ENCODE measurements at regions not wholly inside any gene's neighbourhood (a gene's known extent, or its start where the extent isn't known, plus 50 kb on each side); places are given as distances from the start of the nearest gene placed in this dataset.
"Not testable (repeated sequence)": the region's sequence is repeated elsewhere in the genome, so short reads cannot be mapped to it uniquely, and the experiment has no call there.

GRCh38 chr13:96934889-96935489, 59.3 kb downstream of the OXGR1 start:
- Histone ChIP-seq H2AFZ (ENCODE audit: low read length) (no peak overlapping the region), H3K27ac (ENCODE audit: low read length) (no peak overlapping the region), H3K79me2 (ENCODE audit: low read length) (no peaks in the 10 kb centered on the region), H4K20me1 (ENCODE audit: low read length) (no peaks in the 10 kb centered on the region), H3K9me3 (ENCODE audit: low read length) (no peaks in the 10 kb centered on the region), H3F3A (ENCODE audit: low read length, unreplicated experiment) (no peaks in the 10 kb centered on the region), H3K4me1 (ENCODE audit: insufficient read depth, low read length) (no peaks in the 10 kb centered on the region), H3K9ac (ENCODE audit: low read length) (no peak overlapping the region), H3K9me2 (replicated peaks; ENCODE audit: low read length) (no peaks in the 10 kb centered on the region), H3K27me3 (ENCODE audit: low read length) (peaks cover 64% of the 10 kb centered on the region), H3K4me2 (ENCODE audit: low read length) (no peak overlapping the region), H3K4me3 (ENCODE audit: low read length) (no peak overlapping the region), H3K36me3 (ENCODE audit: low read depth, low read length) (no peaks in the 10 kb centered on the region)
- BruUV-seq (replicated peaks) = no TSS peak
- CTCF ChIA-PET = no interaction called here
- no peak for DNase-seq
- ATAC-seq = no peak
- intact Hi-C loops (cut with micrococcal nuclease) = no loop called here
- TF ChIP-seq EZH2 (IDR thresholded peaks at IDR 0.05; ENCODE audit: low read length, unreplicated experiment) (no peak), EZH2phosphoT487 (IDR thresholded peaks at IDR 0.05; ENCODE audit: borderline replicate concordance, low read length) (no peak), CTCF (conservative IDR thresholded peaks at IDR 0.05; ENCODE audit: low read depth, low read length) (no peak)
- POLR2A ChIA-PET (ENCODE audit: unreplicated experiment) = no interaction called here

DNA sequence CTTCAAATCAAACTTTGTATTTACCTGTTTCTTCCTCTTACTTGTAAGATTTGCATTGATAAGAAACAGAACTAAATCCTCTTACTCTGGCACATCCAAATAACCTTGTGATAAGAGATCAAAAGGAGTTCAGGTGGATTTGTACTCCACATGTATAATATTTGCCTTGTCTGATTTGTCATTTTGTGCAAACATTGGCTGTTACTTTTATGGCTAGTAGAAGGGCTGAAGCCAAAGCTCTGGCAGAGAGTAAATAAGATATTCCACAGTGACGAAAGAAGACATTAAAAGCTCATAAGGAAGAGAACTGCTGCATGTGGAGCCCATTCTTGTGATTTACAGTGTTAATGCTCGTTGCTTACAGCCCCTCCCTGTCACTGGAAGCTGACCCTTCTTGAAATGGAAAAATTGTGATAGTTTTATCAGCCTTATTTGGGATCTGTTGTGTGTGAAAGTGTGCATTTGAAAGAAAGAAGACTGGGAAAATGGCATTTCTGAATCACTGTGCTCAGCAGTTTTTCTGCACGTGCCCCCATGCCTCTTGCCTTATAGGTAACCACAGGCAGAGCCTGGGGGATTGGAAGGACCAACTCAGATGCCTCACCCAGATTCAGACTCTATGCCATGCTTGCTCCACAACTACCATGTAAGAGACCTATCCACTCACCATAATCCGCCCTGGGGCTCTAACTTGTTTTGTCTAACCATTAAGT, 68.2 kb downstream of the OXGR1 start:
- Histone ChIP-seq H3K4me1 (ENCODE audit: insufficient read depth, low read length) (no peaks in the 10 kb centered on the region), H3K4me3 (ENCODE audit: low read length) (no peak overlapping the region), H2AFZ (ENCODE audit: low read length) (no peak overlapping the region), H4K20me1 (ENCODE audit: low read length) (no peaks in the 10 kb centered on the region), H3K9ac (ENCODE audit: low read length) (no peak overlapping the region), H3K4me2 (ENCODE audit: low read length) (no peak overlapping the region), H3K9me2 (replicated peaks; ENCODE audit: low read length) (no peaks in the 10 kb centered on the region), H3K36me3 (ENCODE audit: low read depth, low read length) (no peaks in the 10 kb centered on the region), H3K9me3 (ENCODE audit: low read length) (no peaks in the 10 kb centered on the region), H3K27ac (ENCODE audit: low read length) (no peak overlapping the region), H3K27me3 (ENCODE audit: low read length) (0 out of 2 replicates have a peak, but pooled peaks cover 6% of the 10 kb centered on the region), H3K79me2 (ENCODE audit: low read length) (no peaks in the 10 kb centered on the region), H3F3A (ENCODE audit: low read length, unreplicated experiment) (no peaks in the 10 kb centered on the region)
- ATAC-seq (peak; percentile 58), DNase-seq (peak; percentile 37)
- no peak for TF ChIP-seq EZH2 (IDR thresholded peaks at IDR 0.05; ENCODE audit: low read length, unreplicated experiment)
- TF ChIP-seq CTCF (conservative IDR thresholded peaks at IDR 0.05; ENCODE audit: low read depth, low read length) = no peak
- TF ChIP-seq EZH2phosphoT487 (IDR thresholded peaks at IDR 0.05; ENCODE audit: borderline replicate concordance, low read length) = no peak
- intact Hi-C loops (cut with micrococcal nuclease) = no loop called here
- POLR2A ChIA-PET (ENCODE audit: unreplicated experiment) = no interaction called here
- no TSS peak for BruUV-seq (replicated peaks)
- CTCF ChIA-PET = no interaction called here

GRCh38 chr13:96925477-96925876, 68.8 kb downstream of the OXGR1 start:
- BruUV-seq (replicated peaks) = no TSS peak
- Histone ChIP-seq H3K9ac (ENCODE audit: low read length) (no peak overlapping the region), H3K4me3 (ENCODE audit: low read length) (no peak overlapping the region), H3K9me2 (replicated peaks; ENCODE audit: low read length) (no peaks in the 10 kb centered on the region), H2AFZ (ENCODE audit: low read length) (no peak overlapping the region), H3K4me2 (ENCODE audit: low read length) (no peak overlapping the region), H3K79me2 (ENCODE audit: low read length) (no peaks in the 10 kb centered on the region), H3K4me1 (ENCODE audit: insufficient read depth, low read length) (no peaks in the 10 kb centered on the region), H3K27ac (ENCODE audit: low read length) (no peak overlapping the region), H3K36me3 (ENCODE audit: low read depth, low read length) (no peaks in the 10 kb centered on the region), H3K27me3 (ENCODE audit: low read length) (0 out of 2 replicates have a peak, but pooled peaks cover 6% of the 10 kb centered on the region), H3F3A (ENCODE audit: low read length, unreplicated experiment) (no peaks in the 10 kb centered on the region), H3K9me3 (ENCODE audit: low read length) (no peaks in the 10 kb centered on the region), H4K20me1 (ENCODE audit: low read length) (no peaks in the 10 kb centered on the region)
- no peak for ATAC-seq
- intact Hi-C loops (cut with micrococcal nuclease) = no loop called here
- DNase-seq = no peak
- CTCF ChIA-PET = no interaction called here
- POLR2A ChIA-PET (ENCODE audit: unreplicated experiment) = interaction anchor here (0.7 kb wide), 1 partner anchor 13 kb away, joined by 3 read pairs; no protein-coding TSS in a partner anchor
- no peak for TF ChIP-seq EZH2phosphoT487 (IDR thresholded peaks at IDR 0.05; ENCODE audit: borderline replicate concordance, low read length)
- no peak for TF ChIP-seq CTCF (conservative IDR thresholded peaks at IDR 0.05; ENCODE audit: low read depth, low read length)
- no peak for TF ChIP-seq EZH2 (IDR thresholded peaks at IDR 0.05; ENCODE audit: low read length, unreplicated experiment)

DNA sequence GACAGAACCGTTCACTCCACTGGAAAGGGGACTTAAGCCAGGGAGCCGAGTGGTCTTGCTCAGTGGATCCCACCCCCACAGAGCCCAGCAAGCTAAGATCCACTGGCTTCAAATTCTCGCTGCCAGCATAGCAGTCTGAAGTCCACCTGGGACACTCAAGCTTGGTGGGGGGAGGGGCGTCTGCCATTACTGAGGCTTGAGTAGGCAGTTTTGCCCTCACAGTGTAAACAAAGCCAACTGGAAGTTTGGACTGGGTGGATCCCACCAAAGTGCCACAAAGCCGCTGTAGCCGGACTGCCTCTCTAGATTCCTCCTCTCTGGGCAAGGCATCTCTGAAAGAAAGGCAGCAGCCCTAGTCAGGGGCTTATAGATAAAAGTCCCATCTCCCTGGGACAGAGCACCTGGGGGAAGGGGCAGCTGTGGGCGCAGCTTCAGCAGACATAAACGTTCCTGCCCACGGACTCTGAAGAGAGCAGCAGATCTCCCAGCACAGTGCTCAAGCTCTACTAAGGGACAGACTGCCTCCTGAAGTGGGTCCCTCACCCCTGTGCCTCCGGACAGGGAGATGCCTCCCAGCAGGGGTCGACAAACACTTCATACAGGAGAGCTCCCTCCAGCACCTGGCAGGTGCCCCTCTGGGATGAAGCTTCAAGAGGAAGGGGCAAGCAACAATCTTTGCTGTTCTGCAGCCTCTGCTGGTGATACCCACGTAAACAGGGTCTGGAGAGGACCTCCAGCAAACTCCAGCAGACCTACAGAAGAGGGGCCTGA, 75.2 kb downstream of the OXGR1 start:
- H3K27me3 ChIP-seq (ENCODE audit: low read length); BruUV-seq (replicated peaks); H3F3A ChIP-seq (ENCODE audit: low read length, unreplicated experiment); ATAC-seq; H3K4me2 ChIP-seq (ENCODE audit: low read length); H3K9ac ChIP-seq (ENCODE audit: low read length); H3K4me3 ChIP-seq (ENCODE audit: low read length); H3K36me3 ChIP-seq (ENCODE audit: low read depth, low read length); intact Hi-C loops (cut with micrococcal nuclease); H4K20me1 ChIP-seq (ENCODE audit: low read length); DNase-seq; H3K27ac ChIP-seq (ENCODE audit: low read length); H3K9me2 ChIP-seq (replicated peaks; ENCODE audit: low read length); H3K4me1 ChIP-seq (ENCODE audit: insufficient read depth, low read length); CTCF ChIA-PET; H3K9me3 ChIP-seq (ENCODE audit: low read length); H3K79me2 ChIP-seq (ENCODE audit: low read length); POLR2A ChIA-PET (ENCODE audit: unreplicated experiment); H2AFZ ChIP-seq (ENCODE audit: low read length): not testable (repeated sequence)

Measured in PC-3 (cell line).